Limb (tissue), 2 donors: ENCODE measurements at regions not wholly inside any gene's neighbourhood (a gene's known extent, or its start where the extent isn't known, plus 50 kb on each side); places are given as distances from the start of the nearest gene placed in this dataset.
"Not testable (repeated sequence)": the region's sequence is repeated elsewhere in the genome, so short reads cannot be mapped to it uniquely, and the experiment has no call there.

Experiments
- DNase-seq, 2 donors: peaks; one replicate each; pipeline ENCODE4 v3.0.0-alpha.2; 2016; ENCODE audit errors: extremely low spot score in 2 of 2

DNA sequence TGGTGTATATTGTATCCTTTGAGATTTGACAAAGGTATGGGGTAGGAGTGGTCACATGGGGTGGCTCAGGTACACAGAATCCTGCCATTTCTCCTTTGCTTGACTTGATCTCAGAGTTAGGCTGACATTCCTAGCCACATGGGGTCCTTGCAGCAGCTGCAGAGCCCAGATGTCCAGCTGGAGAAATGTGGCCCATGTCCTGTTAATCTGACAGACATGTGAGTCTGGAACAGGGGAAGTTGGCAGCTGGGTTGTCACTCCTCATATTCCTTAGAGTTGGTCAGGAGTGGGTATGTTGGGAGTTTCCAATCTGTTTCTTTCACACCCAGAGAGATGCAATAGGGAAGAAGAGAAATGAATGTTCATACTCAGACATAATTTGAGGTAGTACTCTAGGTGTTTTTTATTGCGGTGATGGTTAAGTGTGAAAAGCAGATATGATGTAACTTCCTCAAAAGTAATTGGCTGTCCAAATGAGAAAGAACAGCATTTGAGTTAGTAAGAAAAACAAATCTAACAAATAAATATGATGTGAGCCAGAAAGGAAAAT is 402.6 kb upstream of the MEIS1 start:
- DNase-seq, result peak in 1 of 2 donors; percentile 18

GRCh38 chr2:66031236-66031635 is 403.7 kb upstream of the MEIS1 start:
- DNase-seq, result no peak

GRCh38 chr2:66030553-66030952 is 404.4 kb upstream of the MEIS1 start:
- DNase-seq, result no peak

DNA sequence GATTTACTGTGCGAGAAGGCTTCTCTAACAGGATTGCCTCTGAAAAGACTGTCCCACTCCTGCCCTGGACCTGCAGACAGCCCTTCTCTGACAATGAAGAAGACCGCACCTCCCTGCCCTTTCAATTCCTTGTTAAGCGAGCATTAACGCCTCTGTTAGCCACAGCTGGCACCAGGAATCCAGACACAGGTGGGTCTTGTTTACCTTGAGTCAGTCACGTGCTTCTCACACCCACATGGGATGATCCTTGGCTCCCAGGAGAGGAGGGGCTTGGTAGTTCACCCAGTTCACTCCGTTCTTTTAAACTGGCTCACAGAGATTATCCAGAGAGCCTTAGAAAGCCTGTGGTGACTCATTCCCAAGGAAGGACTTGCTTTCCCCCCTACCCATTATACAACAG is 410.5 kb upstream of the MEIS1 start:
- no peak for DNase-seq

- no peak for DNase-seq
These were observed 413.6 kb upstream of the MEIS1 start for GRCh38 chr2:66021296-66021695.

- DNase-seq, result no peak
These were observed 417.2 kb upstream of the MEIS1 start for GRCh38 chr2:66017763-66018162.

- DNase-seq, result no peak
These were observed 420.5 kb upstream of the MEIS1 start for GRCh38 chr2:66014450-66014849.

DNA sequence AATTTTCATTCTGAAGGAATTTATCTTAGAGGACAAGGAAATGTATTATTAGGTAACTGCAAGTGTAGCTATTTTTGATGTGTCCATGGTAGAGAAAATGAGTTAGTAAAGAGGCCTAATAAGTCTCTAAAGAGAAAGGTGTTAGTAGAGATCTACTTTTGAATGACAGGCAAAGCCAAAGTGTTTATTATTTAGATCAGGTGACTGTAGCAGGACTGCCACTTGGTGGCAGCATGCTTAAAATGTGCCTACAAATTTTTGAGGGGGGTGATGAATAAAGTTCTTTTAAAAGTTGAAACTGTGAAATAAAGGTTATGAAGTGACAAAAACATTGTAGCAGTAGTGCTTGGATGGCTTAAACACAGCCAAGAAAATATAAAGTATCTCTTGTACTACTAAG is 421.5 kb upstream of the MEIS1 start:
- DNase-seq, result no peak

DNA sequence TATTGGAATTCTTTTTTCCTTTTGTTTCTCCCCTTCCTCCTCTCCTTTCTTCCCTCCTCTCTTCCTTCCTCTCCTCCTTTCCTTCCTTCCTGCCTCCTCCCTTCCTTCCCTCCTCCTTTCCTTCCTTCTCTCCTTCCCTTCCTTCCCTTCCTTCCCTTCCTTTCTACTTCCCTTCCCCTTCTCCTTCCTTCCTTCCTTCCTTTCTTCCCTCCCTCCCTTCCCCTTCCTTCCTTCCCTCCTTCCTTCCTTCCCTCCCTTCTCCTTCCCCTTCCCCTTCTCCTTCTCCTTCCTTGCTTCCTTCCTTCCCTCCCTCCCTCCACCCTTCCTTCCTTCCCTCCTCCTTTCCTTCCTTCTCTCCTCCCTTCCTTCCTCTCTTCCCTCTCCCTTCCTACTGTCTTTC is 431.0 kb upstream of the MEIS1 start:
- DNase-seq, result no peak

- DNase-seq, result no peak
These were observed 433.4 kb upstream of the MEIS1 start for GRCh38 chr2:66001538-66001937.

GRCh38 chr2:66000901-66001300 is 434.0 kb upstream of the MEIS1 start:
- no peak for DNase-seq

- no peak for DNase-seq
These were observed 435.1 kb upstream of the MEIS1 start for GRCh38 chr2:65999796-66000195.

- DNase-seq, result no peak
These were observed 435.8 kb upstream of the MEIS1 start for GRCh38 chr2:65999103-65999502.

GRCh38 chr2:65997961-65998360 is 437.0 kb upstream of the MEIS1 start:
- no peak for DNase-seq

DNA sequence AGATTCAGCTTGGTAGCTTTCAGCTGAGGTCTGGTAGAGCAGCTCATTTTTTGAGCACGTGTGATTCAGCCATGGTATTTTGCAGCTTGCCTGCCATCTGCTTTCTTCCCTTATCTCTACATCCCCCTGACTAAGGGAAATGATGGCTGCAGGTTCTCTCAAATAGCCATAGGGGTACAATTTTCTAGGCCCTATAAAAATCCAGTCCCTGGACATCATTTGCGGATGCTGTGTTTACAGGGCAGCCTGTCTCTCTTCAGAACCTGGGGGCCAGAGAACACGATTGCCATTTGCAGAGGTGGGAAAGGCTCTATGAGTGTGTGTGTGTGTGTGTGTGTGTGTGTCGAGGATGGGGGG is 442.7 kb upstream of the MEIS1 start:
- DNase-seq, result no peak

DNA sequence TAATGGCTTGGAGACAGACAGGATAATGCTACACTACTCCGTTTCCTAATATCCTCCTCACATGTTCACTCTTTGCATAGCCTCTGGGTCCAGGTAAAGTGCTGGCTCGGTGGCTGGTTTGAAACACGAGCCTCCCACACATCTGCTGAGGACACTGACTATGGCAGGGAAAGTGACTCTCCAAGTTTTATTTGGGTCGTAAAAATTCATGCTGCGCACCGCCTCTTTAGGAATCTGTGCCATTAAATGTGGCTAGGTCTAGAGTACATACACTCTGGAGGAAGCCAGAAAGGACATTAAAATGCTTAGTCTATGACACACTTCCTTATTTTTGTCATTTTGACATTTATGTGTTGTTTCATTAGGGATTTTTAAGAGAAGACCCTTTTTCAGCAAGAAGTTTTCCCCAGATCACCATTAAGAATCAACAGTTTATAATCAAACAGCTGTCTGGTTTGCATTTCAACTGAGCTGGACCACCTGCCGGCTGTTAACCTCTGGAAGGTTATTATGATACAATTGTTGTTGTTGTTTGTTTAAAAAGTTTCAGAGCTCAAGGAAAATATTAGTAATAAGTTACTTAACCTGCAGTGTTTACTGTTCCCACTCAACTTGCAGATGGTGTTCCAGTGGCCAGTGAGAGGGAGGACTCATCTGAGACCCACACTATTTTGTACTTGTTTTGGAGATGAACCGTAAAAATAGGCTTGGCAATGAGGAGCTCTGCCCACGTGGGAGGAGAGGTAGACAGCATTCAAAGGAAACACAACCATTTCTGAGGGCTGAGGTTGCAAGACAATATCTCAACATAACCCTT is 443.3 kb upstream of the MEIS1 start:
- peak; percentile 49 to 55 for DNase-seq

GRCh38 chr2:65985986-65986385 is 448.9 kb upstream of the MEIS1 start:
- DNase-seq, result no peak

- DNase-seq, result no peak
These were observed 454.4 kb upstream of the MEIS1 start for GRCh38 chr2:65980531-65980930.

DNA sequence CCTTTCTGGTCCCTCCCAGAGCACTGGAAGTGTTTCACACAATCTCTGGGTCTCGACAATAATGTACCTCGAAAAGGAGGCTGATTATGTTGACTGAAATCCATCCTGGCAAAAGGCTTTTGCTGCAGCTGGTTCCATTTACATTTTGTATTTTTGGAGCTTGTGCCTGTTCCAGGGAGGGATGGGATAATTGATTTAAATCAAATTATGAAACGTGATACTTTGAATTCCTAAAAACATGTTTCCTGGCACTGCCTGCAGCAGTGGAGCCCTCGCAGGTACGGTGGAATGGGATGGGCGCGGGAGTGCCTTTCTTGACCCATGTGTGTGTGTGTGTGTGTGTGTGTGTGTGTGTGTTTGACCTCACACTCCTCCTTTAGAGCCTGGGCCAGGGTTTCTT is 455.5 kb upstream of the MEIS1 start:
- DNase-seq, result no peak

GRCh38 chr2:65974067-65974723 is 460.7 kb upstream of the MEIS1 start:
- DNase-seq, result no peak

DNA sequence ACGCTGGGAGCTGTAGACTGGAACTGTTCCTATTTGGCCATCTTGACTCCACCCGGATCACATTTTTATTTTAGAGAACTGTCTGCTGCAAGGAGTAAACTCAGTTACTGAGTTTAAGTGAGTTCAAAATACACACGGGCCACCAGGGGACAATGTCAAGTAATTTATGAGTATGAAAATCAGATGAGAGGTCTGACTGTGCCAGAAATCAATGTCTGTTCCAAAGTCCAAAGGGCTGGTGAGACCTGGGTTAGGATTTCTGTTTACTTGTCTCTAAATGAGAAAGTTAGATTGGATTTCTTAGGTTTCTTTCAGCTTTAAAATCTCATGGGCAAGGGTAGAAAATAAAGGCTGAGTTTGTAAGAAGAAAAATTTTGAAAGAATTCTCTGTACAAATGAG is 465.8 kb upstream of the MEIS1 start:
- no peak for DNase-seq

- not testable (repeated sequence) for DNase-seq
These were observed 471.6 kb upstream of the MEIS1 start for GRCh38 chr2:65963303-65963702.

DNA sequence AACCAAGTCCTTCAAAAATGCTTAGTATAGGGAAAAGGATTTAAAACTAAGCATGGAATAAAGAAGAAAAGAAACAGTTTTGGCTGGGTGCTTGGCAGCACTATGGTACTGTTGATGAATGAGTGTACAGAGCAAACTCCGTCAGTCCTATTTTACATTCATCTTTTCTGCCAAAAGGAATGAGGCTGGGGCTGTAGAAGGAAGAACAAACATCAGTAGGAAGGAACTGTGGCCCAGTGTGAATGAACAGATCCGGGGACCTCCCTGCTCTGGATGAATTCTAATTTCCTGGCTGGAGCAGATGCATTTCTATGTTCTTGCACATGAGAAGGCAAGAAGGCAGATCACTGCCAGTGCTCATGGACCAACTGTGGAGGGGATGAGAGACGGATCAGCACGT is 474.0 kb upstream of the MEIS1 start:
- peak in 1 of 2 donors; percentile 28 for DNase-seq
